HG03045 (cell line): ENCODE measurements at regions not wholly inside any gene's neighbourhood (a gene's known extent, or its start where the extent isn't known, plus 50 kb on each side); places are given as distances from the start of the nearest gene placed in this dataset.

Experiments used
- ATAC-seq: cut with Tn5 transposase; IDR thresholded peaks from one replicate; pipeline ENCODE4 v1.9.1; 2021; ENCODE audit warnings: mild to moderate bottlenecking, moderate library complexity; ENCODE audit not compliant: unreplicated experiment

DNA sequence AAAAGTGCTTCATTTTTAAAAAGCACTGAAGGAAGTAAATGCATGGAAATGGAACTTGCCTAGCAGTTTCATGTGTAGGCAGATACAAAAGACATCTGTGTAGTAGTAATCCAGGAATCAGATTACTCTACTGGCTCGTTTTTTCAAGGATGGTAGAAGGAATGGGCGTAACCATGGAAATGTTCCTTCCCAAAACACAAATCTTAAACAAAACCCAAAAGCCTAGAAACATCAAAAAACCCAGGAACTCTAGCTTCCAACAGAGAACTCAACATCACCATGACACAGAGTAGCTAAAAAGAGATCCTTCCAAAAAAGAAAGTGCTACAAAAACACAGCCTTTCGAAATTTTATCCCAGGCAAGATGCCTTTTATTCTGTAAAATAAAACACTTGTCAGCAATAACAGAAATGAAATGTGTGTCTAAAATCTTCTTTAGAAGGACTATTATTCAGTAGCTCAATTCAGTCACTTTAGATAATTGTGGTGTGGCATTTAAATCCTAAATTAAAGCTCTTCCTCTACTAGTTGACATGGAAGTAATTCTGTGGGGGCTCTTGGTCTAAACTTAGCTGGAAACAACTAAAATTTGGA lies 81.7 kb downstream of the FAM217A start:
- ATAC-seq: no peak

DNA sequence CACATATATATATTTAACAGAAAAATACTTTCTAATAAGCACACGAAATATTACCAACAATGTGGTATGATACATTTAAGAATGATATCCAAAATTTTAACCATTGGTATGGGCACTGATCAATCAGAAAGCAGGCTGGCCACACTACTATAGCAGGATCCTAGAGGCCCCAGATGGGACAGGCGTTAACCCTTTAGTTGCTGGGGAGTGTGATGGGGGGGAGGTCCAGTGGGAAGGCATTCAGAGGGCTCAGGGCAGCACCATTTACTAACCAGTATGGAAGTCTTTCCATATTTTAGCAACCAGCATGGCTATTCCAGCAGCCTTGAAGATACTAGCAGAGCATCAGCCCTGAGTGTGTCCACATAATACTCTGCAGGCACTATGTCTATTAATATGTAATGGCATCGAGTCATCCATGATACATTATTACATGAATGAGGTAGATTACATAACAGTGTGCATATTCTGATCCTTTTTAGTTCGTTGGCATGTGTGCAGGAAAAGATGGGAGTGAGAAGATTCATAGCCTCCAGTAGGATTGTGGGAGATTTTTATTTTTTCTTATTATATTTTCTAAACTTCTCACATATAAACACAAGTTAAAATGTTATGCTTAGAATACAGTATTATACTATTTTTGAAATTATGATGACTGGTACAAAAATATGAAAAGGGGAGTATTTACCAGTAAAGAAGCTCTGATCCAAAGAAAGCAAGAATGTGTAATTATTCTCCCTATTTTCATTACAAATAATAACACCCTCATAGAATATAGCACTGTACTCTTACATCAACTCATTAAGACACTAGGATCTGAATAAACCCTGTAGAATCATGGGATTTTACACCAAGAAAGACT lies 78.9 kb downstream of the FAM217A start:
- ATAC-seq: no peak

DNA sequence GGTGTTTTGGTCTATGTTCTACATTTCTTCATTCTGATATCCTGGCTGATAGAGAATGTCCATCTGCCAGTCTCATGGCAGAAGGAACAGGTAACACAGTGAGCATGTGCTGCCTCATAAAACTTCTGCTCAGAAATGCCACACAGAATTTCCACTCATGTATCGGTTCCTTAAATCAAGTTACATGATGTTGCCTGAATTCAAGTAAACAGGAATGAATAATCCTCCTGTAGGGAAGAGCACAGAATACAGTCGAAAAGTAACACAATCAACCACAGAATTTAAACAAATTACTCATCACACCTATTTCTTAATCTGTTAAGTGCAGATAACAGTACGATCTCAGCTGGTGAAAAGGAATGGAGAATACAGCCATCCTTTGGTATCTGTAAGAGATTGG lies 74.7 kb downstream of the FAM217A start:
- ATAC-seq: no peak

- ATAC-seq: no peak
Observed at GRCh38 chr6:4008324-4009047, 70.5 kb downstream of the FAM217A start.

GRCh38 chr6:4009486-4009885 lies 69.5 kb downstream of the FAM217A start:
- ATAC-seq: no peak

GRCh38 chr6:4010048-4010447 lies 68.9 kb downstream of the FAM217A start:
- ATAC-seq: no peak

GRCh38 chr6:4010689-4011090 lies 68.2 kb downstream of the FAM217A start:
- ATAC-seq: no peak

- ATAC-seq: no peak
Observed at GRCh38 chr6:4012826-4013225, 66.1 kb downstream of the FAM217A start.

GRCh38 chr6:4017058-4017739 lies 61.7 kb downstream of the FAM217A start:
- ATAC-seq: no peak

DNA sequence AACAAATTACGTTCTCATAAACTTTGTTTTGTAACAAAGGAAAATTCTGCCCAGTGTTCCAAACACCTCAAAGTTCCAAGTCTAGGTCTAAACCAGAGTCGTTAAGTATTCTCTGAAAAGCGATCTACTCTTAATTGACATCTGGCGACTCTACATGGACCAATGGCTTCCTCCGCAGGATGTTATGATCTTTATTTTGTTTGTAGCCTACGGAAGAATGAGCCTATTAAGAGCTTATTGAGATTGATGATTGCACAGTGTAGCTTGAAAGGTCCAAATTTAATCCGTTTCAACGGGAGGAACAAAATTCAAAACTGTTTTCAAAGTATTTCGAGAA lies 61.1 kb downstream of the FAM217A start:
- ATAC-seq: no peak

DNA sequence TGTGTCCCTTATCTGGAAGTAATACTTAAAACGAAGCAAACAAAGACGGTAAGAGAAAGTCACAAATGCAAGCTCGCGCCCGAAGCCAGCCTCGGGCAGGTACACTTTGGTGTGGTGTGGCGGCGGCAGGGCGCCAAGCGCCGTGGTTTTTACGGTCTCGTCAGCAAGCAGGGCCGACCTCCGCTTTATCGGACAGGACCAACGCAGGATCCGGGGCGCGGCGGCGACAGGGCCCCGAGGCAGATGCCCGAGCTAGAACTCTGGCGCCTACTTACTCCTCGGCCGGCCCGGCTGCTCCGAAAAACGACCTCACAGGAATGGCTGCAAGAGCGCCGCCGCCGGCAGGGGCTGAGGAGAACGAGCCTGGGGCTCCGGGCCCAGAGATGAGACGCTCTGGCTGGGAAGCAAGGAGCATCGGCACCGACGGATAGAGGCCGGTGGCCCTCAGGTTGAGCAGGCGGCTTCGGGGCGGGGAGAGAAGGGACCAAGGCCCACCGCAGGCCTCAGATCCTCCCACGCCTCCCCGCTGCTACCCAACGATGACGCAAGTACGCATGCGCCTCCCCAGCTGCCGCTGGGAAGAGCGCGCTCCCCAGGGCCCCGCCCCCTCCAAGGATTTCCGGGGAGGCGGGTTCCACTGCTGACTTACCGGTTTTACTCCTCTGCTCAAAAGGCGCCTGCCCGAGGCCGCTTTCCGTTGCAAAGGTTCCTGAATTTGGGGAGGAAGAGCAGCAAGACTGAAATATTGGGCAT lies 60.6 kb downstream of the FAM217A start:
- ATAC-seq: peak; percentile 76
